ENCODE measurements at regions not wholly inside any gene's neighbourhood (a gene's known extent, or its start where the extent isn't known, plus 50 kb on each side); places are given as distances from the start of the nearest gene placed in this dataset.

DNA sequence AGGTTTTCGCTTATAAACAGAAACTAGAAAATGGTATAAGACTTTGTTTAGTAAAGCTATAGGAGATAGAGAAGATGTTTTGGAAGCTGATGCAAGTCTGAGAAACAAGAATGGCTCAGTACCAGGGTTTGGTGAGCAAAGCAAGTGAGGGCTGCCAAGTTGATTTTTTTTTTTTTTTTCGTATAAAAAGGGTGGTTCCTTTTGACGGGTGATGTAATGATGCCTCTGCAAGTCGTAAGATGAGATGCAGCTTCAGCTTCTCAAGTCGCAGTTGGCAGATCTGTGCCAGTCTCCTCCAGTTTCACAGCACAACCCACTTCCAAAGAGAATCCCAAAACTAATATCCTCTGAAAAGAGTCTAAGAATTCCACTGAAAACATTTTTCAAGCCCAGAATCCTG lies 252.8 kb upstream of the CDH4 start:
- DNase-seq (ENCODE audit: low spot score): no peak

DNA sequence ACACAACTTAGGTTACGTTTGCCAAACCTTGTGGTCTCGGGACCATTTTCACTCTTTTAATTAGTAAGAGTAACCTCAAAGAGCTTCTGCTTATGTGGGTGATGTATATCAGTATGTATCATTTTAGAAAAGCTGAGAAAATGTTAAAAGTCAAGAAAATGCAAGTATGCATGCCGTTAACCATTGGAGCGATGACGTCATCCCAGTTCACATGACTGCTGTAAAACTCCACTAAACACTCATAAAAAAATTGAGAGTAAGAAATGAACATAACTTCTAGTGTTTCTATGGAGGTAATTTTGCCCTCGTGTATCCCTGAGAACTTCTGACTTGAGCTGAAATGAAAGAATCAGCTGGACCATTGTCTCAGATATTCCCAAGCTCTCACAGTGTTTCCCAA lies 250.0 kb upstream of the CDH4 start:
- DNase-seq (ENCODE audit: low spot score): no peak

DNA sequence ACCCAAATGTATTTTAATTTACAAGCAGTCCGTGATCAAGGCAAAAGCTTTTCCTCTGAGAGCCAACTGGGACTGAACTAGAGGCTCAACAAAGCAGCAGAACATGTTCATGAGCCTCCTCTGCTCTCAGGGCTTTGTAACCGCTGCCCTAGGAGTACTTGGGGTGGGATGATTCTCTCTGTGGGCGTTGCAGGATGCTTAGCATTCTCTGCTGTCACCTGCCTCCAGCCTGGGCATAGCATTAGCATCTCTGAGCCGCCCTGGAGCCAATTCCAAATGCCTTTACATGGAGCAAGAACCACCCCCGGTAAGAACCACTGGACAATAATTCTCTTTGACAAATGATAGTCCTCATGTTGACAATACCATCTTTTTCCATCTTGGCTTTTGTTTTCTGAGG lies 237.6 kb upstream of the CDH4 start:
- DNase-seq (ENCODE audit: low spot score): no peak

DNA sequence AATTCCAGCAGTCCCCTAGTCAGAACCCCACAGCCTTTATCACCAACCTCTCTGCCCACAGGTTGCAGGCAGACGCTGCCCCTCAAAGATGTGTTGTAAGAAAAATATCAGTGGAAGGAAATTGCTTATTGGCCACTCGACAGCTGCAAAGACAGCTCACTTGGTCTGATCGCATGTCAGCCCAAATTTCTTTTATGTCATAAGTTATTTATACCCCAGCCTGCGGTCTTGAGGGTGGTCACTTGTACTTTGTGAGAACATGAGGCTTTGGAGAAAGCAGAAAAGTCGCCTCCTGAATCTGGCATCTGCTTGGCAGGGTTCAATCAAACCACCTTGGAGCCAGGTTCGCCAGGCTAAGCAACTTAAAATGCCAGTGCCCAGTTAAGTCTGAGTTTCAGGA lies 236.5 kb upstream of the CDH4 start:
- DNase-seq (ENCODE audit: low spot score): no peak

DNA sequence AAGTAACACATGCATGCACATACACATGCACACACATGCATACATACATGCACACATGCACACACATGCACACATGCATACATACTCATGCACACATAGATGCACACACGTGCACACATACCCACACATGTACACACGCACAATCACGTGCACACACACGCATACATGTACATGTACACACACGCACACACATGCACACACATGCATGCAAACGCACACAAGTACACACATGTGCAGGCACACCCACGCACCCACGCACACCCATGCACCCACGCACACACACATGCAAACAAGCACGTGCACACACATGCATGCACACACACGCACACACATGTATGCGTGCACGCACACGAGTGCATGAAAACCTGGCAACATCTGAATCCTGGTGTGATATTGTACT lies 232.7 kb upstream of the CDH4 start:
- no peak for DNase-seq (ENCODE audit: low spot score)

DNA sequence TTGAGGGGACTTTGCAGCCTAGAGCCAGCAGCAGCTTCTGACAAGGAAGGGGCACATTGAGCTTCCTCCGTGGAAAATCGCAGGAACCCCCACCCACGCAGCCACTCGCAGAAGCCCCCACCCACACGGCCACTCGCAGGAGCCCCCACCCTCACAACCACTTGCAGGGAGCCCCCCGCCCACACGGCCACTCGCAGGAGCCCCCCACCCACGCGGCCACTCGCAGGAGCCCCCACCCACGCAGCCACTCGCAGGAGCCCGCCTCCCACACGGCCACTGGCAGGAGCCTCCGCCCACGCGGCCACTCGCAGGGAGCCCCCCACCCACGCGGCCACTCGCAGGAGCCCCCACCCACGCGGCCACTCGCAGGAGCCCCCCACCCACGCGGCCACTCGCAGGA lies 228.4 kb upstream of the CDH4 start:
- DNase-seq (ENCODE audit: low spot score): no peak

DNA sequence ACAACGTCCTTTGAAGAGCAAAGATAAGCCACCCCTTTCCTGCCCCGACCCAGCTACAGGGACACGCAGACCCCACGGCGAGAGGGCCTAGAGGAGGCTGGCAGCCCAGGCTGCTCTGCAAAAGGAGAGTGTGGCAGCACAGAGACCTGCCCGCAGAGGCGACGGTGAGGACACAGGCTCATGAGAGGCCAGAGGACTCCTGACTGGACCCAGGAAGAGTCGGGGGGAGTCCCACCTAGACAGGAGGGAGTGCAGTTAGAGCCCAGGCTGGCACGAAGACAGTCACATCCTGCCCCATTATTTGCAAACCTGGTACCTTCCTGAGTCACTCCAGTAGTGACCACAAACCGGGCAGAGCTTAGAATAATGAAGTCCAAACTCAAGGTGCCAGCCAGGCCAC lies 227.7 kb upstream of the CDH4 start:
- no peak for DNase-seq (ENCODE audit: low spot score)

DNA sequence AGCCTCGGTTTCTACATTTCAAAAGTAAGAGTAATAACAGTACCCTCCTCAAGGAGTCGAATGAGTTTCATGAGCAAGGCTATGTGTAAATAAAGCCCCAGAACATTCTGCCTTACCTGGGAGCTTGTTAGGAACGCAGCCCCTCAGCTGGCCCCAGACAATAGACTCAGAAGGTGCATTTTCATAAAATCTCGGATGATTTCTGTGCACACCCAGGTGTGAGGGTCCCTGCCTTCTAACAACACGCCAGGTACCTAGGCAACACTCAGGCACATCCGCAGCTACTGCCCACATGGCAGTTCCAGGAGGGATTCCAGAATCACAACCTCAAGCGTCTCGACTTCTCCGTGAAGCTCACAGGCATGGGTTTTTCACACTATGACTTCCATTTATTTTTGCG lies 226.5 kb upstream of the CDH4 start:
- no peak for DNase-seq (ENCODE audit: low spot score)

DNA sequence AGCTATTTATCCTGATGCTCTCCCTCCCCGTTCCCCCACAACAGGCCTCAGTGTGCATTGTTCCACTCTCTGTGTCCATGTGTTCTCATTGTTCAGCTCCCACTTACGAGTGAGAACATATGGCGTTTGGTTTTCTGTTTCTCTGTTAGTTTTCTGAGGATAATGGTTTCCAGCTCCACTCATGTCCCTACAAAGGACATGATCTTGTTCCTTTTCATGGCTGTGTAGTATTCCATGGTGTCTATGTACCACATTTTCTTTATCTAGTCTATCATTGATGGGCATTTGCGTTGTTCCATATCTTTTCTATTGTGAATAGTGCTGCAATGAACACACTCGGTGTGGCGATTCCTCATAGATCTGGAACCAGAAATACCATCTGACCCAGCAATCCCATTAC lies 225.9 kb upstream of the CDH4 start:
- no peak for DNase-seq (ENCODE audit: low spot score)

DNA sequence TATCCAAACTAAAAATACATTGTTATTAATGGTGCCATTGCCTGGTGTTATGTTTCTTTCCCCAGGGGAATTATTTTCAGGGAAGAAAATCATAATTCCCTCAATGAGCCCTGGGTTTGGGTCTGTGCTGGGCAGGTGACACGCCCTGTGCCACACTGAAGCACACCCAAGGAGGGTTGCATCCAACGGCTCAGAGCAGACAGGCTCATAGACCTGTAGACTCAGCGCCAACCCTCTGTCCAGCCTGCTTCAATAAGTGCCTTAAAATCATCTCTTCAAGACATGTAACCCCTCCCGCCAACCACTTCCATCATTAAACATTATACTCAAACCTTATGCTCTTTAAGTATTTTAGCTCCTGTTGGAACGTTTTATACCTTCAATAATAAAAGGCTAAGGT lies 225.3 kb upstream of the CDH4 start:
- no peak for DNase-seq (ENCODE audit: low spot score)

DNA sequence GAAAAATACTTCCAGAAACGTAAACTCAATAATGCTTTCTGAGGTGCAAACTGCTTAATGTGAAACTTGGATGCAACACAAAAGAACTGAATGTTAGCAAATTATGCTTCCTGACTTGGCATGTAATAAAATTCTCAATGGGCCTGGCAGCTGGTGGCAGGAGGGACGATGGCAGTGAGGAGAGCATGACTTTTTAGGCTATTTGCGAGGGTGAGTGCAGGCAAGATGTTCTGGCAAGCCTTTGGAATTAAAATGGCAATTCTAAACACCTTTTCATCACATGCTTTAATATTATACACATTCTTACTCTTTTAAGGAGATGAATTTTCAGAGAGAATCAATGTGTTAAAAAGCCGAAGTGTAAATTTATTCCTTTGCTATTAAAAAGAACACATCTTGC lies 224.8 kb upstream of the CDH4 start:
- no peak for DNase-seq (ENCODE audit: low spot score)

DNA sequence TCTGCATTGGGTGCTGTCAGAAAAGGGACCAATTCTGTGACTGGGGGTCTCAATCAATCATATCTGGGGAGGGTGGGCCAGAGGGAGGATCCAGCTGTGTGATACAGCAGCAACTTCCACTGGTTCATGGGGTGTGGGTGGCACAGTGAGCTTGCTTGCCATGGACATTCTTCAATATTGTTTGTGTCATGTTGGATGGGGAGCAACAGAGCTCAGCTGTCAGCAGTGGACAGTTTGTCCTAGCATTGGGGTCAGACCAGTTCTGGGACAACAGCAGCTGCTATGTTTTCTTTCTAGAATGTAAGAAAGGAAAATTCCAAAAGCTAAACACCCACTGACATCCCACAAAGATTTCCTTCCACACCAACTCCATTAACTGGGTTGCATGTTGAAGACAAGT lies 221.9 kb upstream of the CDH4 start:
- DNase-seq (ENCODE audit: low spot score): no peak

DNA sequence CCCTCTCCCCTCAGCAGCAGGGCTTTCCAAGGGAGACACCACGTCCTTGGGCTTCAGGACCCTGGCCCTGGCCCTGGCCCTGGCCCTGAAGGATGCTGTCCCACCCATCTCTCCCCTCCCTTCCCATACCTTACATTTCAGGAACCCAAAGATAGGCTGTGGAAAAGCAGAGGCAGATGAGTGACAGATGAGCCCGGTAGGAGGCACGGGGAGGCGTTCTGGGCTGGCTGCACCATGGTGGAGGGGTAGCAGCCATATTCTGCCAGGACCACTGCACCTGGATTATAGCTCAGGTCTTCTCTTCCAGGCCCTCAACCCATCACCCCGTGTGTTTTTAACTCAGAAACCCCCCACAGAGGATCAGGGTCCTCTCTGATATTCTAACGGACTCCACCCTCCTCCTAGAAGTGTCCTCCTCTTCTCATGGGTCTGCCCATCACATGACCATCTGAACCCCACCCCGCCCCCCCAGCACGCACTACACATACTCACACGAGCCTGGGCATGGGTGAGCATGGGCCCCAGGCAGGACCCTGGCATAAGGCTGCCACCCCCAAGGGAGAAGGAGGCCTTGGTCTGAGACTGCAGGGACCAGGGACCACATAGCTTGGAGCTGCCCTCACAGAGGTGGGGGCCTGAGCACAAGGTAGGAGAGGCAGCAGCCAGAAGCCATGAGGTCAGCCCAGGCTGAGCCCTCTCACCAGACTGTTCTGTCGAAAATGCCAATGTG lies 220.8 kb upstream of the CDH4 start:
- DNase-seq (ENCODE audit: low spot score): no peak

DNA sequence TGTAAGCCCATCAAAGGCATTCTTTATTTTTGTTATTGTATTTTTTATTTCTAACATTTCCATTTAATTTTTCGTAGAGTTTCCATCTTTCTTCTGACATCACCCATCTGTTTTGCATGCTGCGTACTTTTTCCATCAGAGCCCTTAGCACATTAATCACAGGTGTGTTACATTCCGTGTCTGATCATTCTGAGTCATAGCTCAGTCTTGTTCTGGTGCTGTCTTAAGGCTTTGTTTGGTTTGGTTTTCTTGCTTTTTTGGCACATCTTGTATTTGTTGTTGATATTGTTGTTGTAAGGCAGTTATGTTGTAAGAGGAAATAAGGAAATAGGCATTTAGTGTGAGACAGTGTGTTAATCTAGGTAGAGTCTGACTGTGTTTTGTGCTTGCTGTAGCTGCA lies 214.6 kb upstream of the CDH4 start:
- DNase-seq (ENCODE audit: low spot score): no peak

DNA sequence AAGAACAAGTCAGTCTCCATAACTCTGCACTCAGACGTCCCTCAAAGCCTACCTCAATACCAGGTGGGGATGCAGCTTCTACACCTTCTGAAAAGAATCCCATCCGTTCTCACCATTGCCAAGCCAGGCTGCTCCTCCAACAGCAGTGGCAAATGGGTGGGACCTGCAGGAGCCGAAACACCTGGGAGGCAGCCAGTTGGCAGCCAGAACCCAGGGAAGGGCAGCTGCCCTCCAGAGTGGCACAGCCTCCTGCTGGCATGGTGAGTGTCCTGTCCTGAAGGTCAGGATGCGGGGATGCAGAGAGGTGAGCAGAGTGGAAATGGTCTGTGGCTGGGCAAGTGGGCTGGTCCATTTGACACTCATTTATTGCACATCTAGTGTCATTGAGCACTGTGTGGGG lies 210.6 kb upstream of the CDH4 start:
- no peak for DNase-seq (ENCODE audit: low spot score)

DNA sequence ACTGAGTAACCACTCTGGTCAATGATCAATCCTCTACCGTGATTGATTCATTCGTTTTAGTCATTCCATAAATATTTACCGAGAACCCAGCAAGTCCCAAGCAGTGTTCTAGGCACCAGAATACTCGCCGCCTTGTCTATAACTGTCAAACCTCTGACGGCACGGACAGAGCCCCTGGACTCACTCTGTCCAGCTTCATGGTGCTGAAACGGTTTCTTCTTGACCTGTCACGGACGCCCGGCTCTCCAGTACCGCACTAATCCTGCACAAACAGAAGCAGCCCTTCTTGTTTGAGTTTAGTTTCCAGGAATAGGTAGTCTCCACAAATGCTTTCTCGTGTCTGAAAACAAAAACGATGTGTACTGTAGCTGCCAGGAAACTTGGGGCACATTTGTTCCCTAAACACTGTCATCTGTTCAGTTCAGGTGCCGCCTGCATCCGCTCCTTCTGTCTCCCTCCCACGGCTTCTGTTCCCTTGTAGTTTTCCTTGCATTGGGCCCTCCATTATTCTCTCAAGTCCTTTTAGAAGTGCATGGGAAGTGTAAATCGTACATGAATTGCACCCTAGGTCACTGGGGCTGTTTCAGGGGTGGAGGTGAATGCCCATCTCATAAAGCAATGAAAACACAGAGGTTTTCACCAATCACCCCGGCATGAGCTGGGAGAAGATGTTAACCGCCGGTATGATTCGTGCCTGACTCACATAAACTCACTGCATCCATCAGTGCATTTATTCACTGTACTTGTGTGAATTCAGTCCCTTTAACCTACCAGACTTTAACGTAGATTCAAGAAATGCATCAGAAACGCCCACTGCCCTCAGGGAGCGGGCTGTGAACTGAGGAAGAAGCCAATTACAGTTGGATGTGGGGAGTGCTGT lies 209.3 kb upstream of the CDH4 start:
- no peak for DNase-seq (ENCODE audit: low spot score)

DNA sequence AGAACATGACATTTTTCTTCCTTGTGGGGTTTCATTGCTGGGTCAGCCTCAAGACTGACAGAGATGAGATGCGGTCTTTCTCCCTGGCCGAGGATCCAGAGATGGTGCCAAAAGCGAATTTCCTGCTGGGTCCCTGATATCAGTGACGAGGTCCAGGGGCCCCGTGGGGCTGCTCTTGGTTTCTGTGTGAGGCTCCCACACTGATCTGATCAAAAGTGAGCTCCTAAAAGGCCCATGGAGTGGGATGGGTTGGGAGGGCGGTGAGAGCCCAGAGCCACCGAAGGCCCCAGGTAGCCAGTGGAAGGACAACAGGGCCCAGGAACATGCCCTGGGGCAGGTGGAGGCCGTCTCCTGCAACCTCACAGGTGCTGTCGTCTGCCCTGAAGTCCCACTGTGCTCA lies 208.4 kb upstream of the CDH4 start:
- no peak for DNase-seq (ENCODE audit: low spot score)

DNA sequence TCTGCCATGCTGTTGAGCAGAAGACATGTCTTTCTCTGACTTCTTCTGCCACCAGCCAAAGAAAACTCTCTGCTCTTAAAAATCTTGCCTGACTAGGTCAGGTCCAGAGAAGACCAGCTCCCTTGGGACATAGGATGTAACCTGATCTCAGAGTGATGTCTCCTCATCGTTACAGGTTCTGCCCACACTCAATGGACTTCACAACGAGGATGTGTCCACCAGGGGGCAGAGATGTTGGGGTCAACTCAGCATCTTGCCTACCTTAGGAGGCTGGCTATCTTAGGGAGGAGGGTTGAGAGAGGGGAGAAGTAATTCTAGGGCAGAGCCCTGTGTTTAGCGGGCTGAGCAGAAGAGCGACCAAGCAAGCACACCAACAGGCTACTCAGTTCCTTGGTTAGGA lies 207.6 kb upstream of the CDH4 start:
- no peak for DNase-seq (ENCODE audit: low spot score)

DNA sequence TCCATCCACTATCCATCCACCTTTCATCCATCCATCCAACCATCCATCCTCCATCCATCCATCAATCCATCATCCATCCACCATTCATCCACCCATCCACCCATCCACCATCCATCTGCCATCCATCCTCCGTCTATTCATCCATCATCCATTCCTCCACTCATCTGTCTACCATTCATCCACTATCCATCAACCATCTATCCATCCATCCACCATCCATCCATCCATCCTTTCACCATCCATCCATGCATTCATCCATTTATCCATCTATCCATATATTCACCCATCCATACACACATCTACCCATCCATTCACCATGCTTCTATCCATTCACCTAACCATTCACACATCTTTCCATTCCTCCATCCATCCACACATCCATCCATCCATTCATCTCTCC lies 207.0 kb upstream of the CDH4 start:
- DNase-seq (ENCODE audit: low spot score): no peak

DNA sequence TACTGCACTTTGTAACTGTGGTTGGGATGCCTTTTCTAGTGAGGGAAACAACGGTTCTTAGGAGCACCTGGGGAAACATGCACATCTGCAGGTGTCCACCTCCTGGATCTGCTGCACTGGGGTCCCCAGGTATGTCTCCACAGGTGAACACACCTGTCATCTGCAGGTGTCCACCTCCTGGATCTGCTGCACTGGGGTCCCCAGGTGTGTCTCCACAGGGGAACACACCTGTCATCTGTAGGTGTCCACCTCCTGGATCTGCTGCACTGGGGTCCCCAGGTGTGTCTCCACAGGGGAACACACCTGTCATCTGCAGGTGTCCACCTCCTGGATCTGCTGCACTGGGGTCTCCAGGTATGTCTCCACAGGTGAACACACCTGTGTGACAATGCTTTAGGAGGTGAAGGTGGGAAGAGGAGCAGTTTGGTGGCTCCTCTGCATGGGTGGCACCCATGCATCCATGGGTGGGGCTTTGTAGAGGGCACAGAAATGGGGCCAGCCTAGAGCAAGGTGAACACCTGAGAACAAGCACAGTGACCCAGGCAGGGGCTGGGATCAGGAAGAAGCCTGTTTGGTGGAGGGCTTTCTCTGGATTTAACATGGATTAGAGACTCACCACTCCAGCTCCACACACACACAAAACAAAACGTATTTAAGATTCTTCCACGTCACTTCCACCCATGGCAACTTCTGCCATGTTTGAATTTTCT lies 206.0 kb upstream of the CDH4 start:
- no peak for DNase-seq (ENCODE audit: low spot score)

DNA sequence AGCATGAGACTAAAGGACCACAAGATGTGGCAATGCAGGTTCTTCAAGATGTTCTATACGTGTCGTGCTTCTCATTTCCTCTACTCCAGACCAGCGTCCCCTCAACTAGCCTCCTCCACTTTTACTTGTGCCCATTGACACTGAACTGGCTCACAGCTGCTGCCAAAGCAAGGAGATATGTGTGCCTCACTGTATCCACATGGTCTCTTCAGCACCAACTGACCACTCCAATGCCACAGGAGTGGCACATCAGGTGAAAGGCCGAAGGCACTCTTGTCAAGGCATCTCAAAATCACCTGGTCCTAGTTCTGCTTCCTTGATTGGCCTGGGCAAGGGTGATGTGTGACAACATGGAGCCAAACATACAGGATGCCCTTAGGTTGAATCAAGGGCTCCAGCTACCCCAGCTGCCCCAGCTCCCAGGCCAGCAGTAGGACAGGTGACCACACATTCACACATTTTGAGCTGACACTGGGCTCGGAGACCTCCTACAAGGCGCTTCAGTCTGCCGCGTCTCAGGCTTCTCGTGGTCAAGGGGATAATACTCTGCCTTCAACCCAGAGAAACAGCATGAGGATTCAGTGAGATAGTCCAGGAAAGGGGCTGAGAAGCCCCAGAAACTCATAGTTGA lies 205.2 kb upstream of the CDH4 start:
- no peak for DNase-seq (ENCODE audit: low spot score)

DNA sequence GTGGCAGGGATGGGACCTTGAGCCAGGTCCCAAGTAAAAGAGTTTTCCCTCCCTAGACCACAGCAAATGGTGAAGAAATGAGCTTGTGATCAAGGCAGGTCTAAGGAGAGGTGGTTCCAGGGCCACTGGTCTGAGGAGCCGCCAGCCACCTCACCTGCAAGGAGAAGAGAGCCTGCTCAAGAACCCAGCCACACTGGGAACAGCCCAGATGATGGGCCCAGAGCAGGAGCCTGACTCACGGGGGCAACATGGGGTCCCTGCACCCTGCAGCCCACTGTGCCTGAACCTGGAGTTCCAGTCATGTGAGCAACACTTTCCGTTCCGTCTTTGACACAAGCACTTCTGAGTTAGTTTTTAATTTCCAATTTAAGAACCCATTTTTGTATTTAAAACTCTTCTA lies 204.5 kb upstream of the CDH4 start:
- DNase-seq (ENCODE audit: low spot score): no peak

DNA sequence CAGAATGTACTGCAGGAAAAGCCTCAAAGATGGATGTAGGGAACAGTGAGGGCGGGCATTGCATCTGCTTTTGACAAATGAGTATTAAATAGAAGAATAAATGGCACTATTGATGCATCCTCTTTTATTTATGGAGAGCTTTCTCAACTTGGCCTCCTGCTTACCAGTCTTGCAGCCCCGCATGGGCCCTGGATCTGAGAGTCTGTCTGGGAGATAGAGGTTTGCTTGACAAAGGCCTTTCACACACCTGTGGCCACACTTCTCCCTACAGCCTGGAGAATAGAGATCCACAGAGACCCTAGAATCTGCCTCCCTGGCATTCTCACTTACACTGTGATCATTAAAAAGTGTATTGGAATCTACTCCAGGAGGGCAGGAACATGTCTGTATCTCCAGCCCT lies 203.8 kb upstream of the CDH4 start:
- no peak for DNase-seq (ENCODE audit: low spot score)
